ENCODE measurements at regions not wholly inside any gene's neighbourhood (a gene's known extent, or its start where the extent isn't known, plus 50 kb on each side); places are given as distances from the start of the nearest gene placed in this dataset.

- no peak for DNase-seq (ENCODE audit: low read depth, low spot score)
Measured at GRCh38 chr13:59479629-59480028, 684.1 kb downstream of the DIAPH3 start.

- DNase-seq (ENCODE audit: low read depth, low spot score), result no peak
Measured at GRCh38 chr13:59480396-59481259, 683.1 kb downstream of the DIAPH3 start.

GRCh38 chr13:59483501-59484145 lies 680.1 kb downstream of the DIAPH3 start:
- DNase-seq (ENCODE audit: low read depth, low spot score), result no peak

GRCh38 chr13:59487883-59488282 lies 675.8 kb downstream of the DIAPH3 start:
- DNase-seq (ENCODE audit: low read depth, low spot score), result no peak

- no peak for DNase-seq (ENCODE audit: low read depth, low spot score)
Measured at GRCh38 chr13:59488436-59488835, 675.3 kb downstream of the DIAPH3 start.

GRCh38 chr13:59490651-59491050 lies 673.1 kb downstream of the DIAPH3 start:
- no peak for DNase-seq (ENCODE audit: low read depth, low spot score)

- no peak for DNase-seq (ENCODE audit: low read depth, low spot score)
Measured at GRCh38 chr13:59492030-59492636, 671.6 kb downstream of the DIAPH3 start.

GRCh38 chr13:59493436-59493965 lies 670.2 kb downstream of the DIAPH3 start:
- DNase-seq (ENCODE audit: low read depth, low spot score), result no peak

- no peak for DNase-seq (ENCODE audit: low read depth, low spot score)
Measured at GRCh38 chr13:59494151-59494550, 669.6 kb downstream of the DIAPH3 start.

- DNase-seq (ENCODE audit: low read depth, low spot score), result peak; percentile 57
Measured at GRCh38 chr13:59494560-59494970, 669.2 kb downstream of the DIAPH3 start.

- DNase-seq (ENCODE audit: low read depth, low spot score), result no peak
Measured at GRCh38 chr13:59495299-59495698, 668.4 kb downstream of the DIAPH3 start.

GRCh38 chr13:59495936-59496512 lies 667.7 kb downstream of the DIAPH3 start:
- no peak for DNase-seq (ENCODE audit: low read depth, low spot score)

- no peak for DNase-seq (ENCODE audit: low read depth, low spot score)
Measured at GRCh38 chr13:59497621-59498247, 666.0 kb downstream of the DIAPH3 start.

GRCh38 chr13:59501004-59501403 lies 662.7 kb downstream of the DIAPH3 start:
- DNase-seq (ENCODE audit: low read depth, low spot score), result no peak

- DNase-seq (ENCODE audit: low read depth, low spot score), result no peak
Measured at GRCh38 chr13:59504407-59504806, 659.3 kb downstream of the DIAPH3 start.

GRCh38 chr13:59510386-59510785 lies 653.3 kb downstream of the DIAPH3 start:
- DNase-seq (ENCODE audit: low read depth, low spot score), result no peak

- DNase-seq (ENCODE audit: low read depth, low spot score), result no peak
Measured at GRCh38 chr13:59513686-59514085, 650.0 kb downstream of the DIAPH3 start.

- no peak for DNase-seq (ENCODE audit: low read depth, low spot score)
Measured at GRCh38 chr13:59514316-59514715, 649.4 kb downstream of the DIAPH3 start.

GRCh38 chr13:59519819-59520218 lies 643.9 kb downstream of the DIAPH3 start:
- DNase-seq (ENCODE audit: low read depth, low spot score), result no peak

- no peak for DNase-seq (ENCODE audit: low read depth, low spot score)
Measured at GRCh38 chr13:59521549-59521948, 642.2 kb downstream of the DIAPH3 start.

GRCh38 chr13:59522652-59523051 lies 641.1 kb downstream of the DIAPH3 start:
- DNase-seq (ENCODE audit: low read depth, low spot score), result no peak

- no peak for DNase-seq (ENCODE audit: low read depth, low spot score)
Measured at GRCh38 chr13:59527500-59527899, 636.2 kb downstream of the DIAPH3 start.
